ENCODE measurements at regions not wholly inside any gene's neighbourhood (a gene's known extent, or its start where the extent isn't known, plus 50 kb on each side); places are given as distances from the start of the nearest gene placed in this dataset.
A peak's percentile ranks its signal among the peaks of the same experiment; 100 is the strongest.

GRCh38 chr9:82598241-82599039 lies 464.5 kb downstream of the RASEF start:
- DNase-seq: no peak

GRCh38 chr9:82599336-82599949 lies 463.5 kb downstream of the RASEF start:
- no peak for DNase-seq

DNA sequence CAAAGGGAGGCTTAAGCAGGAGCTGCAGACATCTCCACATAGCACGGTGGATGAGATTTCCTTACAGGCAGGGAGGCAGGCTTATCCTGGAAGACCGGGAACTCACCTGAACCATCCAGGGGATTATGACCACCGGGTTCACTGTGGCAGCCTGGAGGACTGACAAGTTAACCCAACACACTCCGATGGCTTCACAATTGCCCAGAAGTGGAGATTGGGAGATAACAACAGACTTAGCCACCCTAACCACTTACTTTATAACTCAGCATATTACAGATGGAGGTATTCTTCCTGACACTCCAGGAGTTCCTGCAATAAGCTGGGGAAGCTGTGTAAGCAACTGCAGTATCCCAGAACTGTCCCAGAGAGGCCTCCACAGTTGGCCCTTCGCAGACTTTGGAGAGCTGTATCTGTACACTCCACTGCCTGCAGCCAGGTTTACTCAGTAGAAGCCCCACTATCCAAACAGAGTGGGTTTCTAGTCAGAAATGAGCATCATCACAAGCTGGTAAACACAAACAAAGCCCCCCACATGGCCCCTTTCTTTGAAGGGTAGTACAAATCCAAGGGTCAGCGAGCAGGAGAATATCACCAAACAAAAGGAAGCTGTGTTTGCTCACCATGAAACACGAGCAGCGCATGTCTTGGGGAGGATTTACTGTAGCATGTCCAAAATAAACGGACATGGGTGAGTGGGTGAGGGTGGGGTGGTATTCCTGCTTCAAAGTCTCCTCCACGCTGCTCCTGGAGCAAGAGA lies 462.2 kb downstream of the RASEF start:
- no peak for DNase-seq

DNA sequence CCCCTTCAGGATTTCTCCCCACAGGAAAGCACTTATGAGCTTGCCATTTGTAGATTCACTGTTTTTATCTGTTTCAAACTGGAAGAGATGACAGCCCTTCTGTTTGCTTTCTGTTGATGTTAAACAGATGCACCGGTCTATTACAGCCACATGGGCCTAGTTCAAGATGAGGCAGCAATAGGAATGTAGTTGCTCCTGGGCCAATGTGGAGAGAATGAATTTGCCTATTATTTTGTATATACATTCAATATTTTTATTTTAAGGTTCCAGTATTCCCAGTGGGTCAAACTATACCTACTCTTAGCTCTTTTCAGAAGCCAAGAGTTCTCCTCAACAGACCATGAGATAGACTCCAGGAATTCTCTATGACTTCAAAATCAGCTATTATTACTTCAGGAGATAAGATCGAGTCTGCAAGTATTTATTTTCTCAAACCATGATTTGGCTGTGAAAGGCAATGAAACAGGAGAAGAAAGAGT lies 461.6 kb downstream of the RASEF start:
- no peak for DNase-seq

- no peak for DNase-seq
These were observed 457.8 kb downstream of the RASEF start for GRCh38 chr9:82604947-82605656.

GRCh38 chr9:82605657-82606031 lies 457.3 kb downstream of the RASEF start:
- no peak for DNase-seq

GRCh38 chr9:82606071-82606470 lies 456.9 kb downstream of the RASEF start:
- DNase-seq: peak in 1 of 2 experiments; percentile 5

GRCh38 chr9:82606492-82607382 lies 456.2 kb downstream of the RASEF start:
- DNase-seq: peak; percentile 3 to 65

GRCh38 chr9:82608487-82608886 lies 454.5 kb downstream of the RASEF start:
- DNase-seq: no peak

DNA sequence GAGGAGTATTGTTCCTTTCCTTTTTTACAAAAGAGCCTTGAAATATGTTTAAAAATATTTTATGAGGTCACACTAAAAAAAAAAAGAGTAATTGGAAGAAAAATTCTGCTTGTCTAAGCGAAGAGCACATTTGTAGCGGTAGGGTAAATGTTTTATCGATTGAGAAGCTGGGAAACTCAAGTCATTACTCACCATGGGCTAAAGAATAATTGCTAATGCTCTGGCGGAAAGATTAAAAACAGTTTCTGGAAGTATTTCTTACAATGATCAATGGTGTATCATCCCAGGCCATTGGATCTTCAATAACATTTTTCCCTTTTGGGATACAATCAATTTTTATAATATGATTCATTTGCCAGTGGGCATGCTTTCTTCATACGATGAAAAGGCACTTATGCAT lies 450.0 kb downstream of the RASEF start:
- no peak for DNase-seq

DNA sequence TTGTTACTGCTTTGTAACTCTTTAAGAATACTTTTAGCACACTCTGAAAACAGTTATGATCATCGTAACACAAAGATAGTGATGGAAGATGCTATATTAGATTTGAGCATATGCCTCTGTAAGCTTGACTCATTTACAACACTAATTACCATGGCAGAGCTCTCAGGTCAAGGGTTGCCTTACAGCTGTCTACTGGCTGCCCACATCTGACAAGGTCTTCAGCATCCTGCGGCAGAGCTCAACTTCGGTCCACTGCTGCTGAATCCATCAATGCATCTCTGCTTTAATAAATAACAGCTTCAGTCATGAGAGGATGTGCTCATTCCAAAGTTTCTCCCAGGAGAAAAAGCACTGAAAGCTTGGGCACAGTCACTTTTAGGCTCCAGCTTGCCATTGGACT lies 449.4 kb downstream of the RASEF start:
- DNase-seq: no peak

- no peak for DNase-seq
These were observed 446.4 kb downstream of the RASEF start for GRCh38 chr9:82616545-82616944.

DNA sequence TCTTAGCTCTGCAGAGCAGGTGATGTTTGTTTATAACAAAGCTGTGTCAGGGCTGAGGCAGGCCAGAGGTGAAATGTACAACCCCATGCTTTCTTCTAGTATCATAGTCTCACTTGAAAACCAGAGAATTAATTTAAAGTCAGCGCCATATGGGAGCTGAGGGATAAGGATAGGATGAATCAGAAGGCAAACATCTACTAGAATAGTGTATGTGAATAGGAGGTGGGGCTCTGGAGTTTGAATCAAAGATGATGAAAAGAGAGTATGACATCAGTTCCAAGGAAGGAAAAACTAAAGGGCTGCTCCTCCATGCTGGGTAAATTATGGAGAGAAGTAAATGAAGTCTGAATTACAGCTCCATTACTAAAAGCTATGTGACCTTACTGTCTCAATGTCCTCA lies 441.5 kb downstream of the RASEF start:
- no peak for DNase-seq

- DNase-seq: no peak
These were observed 425.6 kb downstream of the RASEF start for GRCh38 chr9:82637368-82637767.

- no peak for DNase-seq
These were observed 417.3 kb downstream of the RASEF start for GRCh38 chr9:82645600-82645999.

GRCh38 chr9:82650368-82650767 lies 412.6 kb downstream of the RASEF start:
- DNase-seq: no peak

GRCh38 chr9:82651474-82651873 lies 411.5 kb downstream of the RASEF start:
- DNase-seq: no peak

DNA sequence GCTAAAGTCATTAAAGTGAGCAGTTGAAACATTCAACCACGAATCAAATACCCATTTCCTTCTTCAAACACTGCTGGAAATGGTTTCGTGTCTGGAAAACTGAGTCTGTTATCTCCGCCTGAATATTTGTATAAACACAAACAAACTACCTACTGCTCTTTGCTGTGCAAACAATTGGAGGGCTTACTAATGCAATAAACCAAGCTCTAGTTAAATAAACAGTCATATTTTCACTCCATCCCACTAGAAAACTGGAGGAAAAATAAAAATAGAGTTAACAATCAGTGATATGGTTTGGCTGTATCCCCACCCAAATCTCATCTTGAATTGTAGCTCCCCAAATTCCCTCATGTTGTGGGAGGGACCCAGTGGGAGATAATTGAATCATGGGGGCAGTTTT lies 397.6 kb downstream of the RASEF start:
- no peak for DNase-seq

DNA sequence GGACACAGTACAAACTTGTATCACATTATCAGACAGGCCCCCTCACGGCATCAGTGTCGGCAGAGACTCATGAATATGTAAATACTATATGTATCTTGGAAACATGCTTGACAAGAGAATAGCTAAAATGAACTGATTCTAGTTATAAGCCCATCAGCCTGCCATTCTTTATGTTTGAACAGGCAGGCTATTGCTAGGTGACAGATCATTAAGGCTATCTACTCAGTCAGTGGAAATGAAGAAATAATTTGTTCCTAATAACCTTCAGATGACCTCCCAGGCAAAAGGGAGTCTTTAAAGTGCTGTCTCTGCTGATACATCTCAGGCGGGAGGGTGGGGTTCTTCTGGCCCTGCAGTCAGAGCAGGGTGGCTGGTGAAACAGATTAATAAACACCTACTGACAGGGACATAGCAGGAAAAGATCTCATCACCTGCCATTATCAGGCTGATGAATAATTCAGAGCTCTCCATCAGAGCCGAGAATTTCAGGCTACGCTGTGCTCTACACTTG lies 394.2 kb downstream of the RASEF start:
- no peak for DNase-seq

DNA sequence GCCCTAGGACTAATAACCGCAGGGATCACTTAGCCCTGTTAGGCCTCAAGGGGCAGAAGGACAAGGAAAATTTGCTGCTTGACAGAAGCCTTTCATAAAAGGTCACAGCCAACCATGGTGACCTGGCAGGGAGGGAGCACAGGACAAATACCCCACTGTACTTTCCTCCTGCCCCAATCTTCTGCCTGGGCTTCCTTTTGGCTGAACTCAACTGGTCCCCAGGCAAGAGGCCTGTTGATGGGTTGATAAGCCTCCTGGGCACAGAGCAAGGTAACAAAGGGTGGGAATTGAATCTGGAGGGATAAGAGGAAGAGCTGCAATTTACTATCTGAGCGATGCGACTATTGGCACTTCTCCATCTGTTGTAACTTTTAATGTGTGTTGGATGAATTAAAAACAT lies 392.9 kb downstream of the RASEF start:
- no peak for DNase-seq

- no peak for DNase-seq
These were observed 392.2 kb downstream of the RASEF start for GRCh38 chr9:82670726-82671125.

DNA sequence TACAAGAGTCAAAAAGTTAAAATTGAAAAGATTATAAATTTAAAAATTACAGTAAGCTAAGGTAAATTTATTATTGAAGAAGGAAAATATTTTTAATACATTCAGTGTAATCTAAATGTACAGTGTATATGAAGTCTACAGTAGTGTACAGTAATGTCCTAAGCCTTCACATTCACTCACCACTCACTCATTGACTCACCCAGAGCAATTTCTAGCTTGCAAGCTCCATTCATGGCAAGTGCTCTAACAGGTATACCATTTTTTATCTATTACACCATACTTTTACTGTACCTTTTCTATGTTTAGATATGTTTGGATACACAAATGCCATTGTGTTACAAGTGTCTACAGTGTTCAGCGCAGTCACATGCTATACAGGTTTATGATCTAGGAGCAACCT lies 389.7 kb downstream of the RASEF start:
- DNase-seq: no peak
